Testis (tissue), 2 donors: ENCODE measurements at regions not wholly inside any gene's neighbourhood (a gene's known extent, or its start where the extent isn't known, plus 50 kb on each side); places are given as distances from the start of the nearest gene placed in this dataset.

ENCODE experiments used
- DNase-seq: peaks from one replicate; pipeline ENCODE4 v3.0.0-alpha.2; 2019
- H3K27ac ChIP-seq, 2 donors: fragments of 200-600 bp; sonication (generic); one replicate each; pipeline ENCODE4 v1.5.1; 2019
- H3K27me3 ChIP-seq: fragments of 200-600 bp; sonication (generic); one replicate; pipeline ENCODE4 v1.5.1; 2019
- H3K36me3 ChIP-seq: fragments of 200-600 bp; sonication (generic); one replicate; pipeline ENCODE4 v1.5.1; 2017; ENCODE audit warnings: low read depth; ENCODE audit errors: missing control alignments
- H3K4me1 ChIP-seq: fragments of 200-600 bp; sonication (generic); one replicate; pipeline ENCODE4 v1.5.1; 2019
- H3K4me3 ChIP-seq, 2 donors: fragments of 200-600 bp; sonication (generic); one replicate each; pipeline ENCODE4 v1.5.1; 2017 to 2019
- H3K9me3 ChIP-seq: fragments of 200-600 bp; sonication (generic); one replicate; pipeline ENCODE4 v1.5.1; 2017
- CTCF ChIP-seq, 3 experiments: fragments of 450-650 bp in 2 of 3; fragments of 200-600 bp in 1 of 3; sonication (generic) in 1 of 3; IDR thresholded peaks; one replicate each; pipeline ENCODE4 v1.5.1; 2016 to 2019; ENCODE audit warnings: antibody characterized with exemption in 3 of 3, mild to moderate bottlenecking in 2 of 3, moderate library complexity in 1 of 3
- POLR2A ChIP-seq: fragments of 450-650 bp; IDR thresholded peaks from one replicate; pipeline ENCODE4 v1.6.1; 2017; ENCODE audit warnings: antibody characterized with exemption, mild to moderate bottlenecking, moderate library complexity
- WGBS, 2 donors: methylation state at CpG; one replicate each; pipeline ENCODE4 v1.1.5; 2018; 5-methylcytosine and 5-hydroxymethylcytosine counted together
- intact Hi-C: fragments of 100-400 bp; cut with DNase I; formaldehyde crosslinking; loops from one replicate; pipeline ENCODE4 v1.15.1; 2023; ENCODE audit warnings: low total_unique reads

GRCh38 chr5:167899490-167900070 lies 391.9 kb upstream of the WWC1 start:
- 61% methylated on average over 8 of the region's 8 CpGs for WGBS, 2 donors
- no peak for TF ChIP-seq POLR2A
- no peak for TF ChIP-seq CTCF (IDR thresholded peaks at IDR 0.05)
- DNase-seq = no peak

GRCh38 chr5:167900340-167900935 lies 391.0 kb upstream of the WWC1 start:
- 47 to 64% methylated on average over 6 of the region's 6 CpGs for WGBS, 2 donors
- Histone ChIP-seq H3K4me1 (no peaks in the 10 kb centered on the region), H3K36me3 (no peaks in the 10 kb centered on the region), H3K4me3 (no peak overlapping the region), H3K9me3 (no peaks in the 10 kb centered on the region), H3K27ac (no peak overlapping the region), H3K27me3 (no peaks in the 10 kb centered on the region)
- intact Hi-C loops = no loop called here
- TF ChIP-seq CTCF (IDR thresholded peaks at IDR 0.05) (no peak), POLR2A (no peak)
- DNase-seq = no peak

More at GRCh38 chr5:167899490-167900070, 391.9 kb upstream of the WWC1 start:
- intact Hi-C loops = no loop called here
- no peak overlapping the region for H3K4me3 ChIP-seq
- no peak overlapping the region for H3K27ac ChIP-seq
- no peaks in the 10 kb centered on the region for H3K27me3 ChIP-seq
- H3K9me3 ChIP-seq = no peaks in the 10 kb centered on the region
- no peaks in the 10 kb centered on the region for H3K4me1 ChIP-seq
- no peaks in the 10 kb centered on the region for H3K36me3 ChIP-seq

GRCh38 chr5:167902298-167902697 lies 389.1 kb upstream of the WWC1 start:
- no peak overlapping the region for H3K27ac ChIP-seq
- 51 to 52% methylated on average over 9 of the region's 9 CpGs for WGBS, 2 donors
- no peak for DNase-seq
- no peak overlapping the region for H3K4me3 ChIP-seq
- no peaks in the 10 kb centered on the region for H3K9me3 ChIP-seq
- TF ChIP-seq POLR2A = no peak
- TF ChIP-seq CTCF (IDR thresholded peaks at IDR 0.05) = no peak
- H3K36me3 ChIP-seq = no peaks in the 10 kb centered on the region
- H3K27me3 ChIP-seq = no peaks in the 10 kb centered on the region
- H3K4me1 ChIP-seq = no peaks in the 10 kb centered on the region
- intact Hi-C loops = no loop called here

- H3K36me3 ChIP-seq = no peaks in the 10 kb centered on the region
- H3K4me1 ChIP-seq = no peaks in the 10 kb centered on the region
- TF ChIP-seq CTCF (IDR thresholded peaks at IDR 0.05) (no peak), POLR2A (no peak)
- H3K27ac ChIP-seq = no peak overlapping the region
- no peak overlapping the region for H3K4me3 ChIP-seq
- intact Hi-C loops = no loop called here
- H3K27me3 ChIP-seq = no peaks in the 10 kb centered on the region
- DNase-seq = no peak
- no peaks in the 10 kb centered on the region for H3K9me3 ChIP-seq
- WGBS, 2 donors = 93 to 96% methylated on average over 4 of the region's 4 CpGs
Measured at GRCh38 chr5:167903243-167903642, 388.2 kb upstream of the WWC1 start.

GRCh38 chr5:167903659-167904058 lies 387.8 kb upstream of the WWC1 start:
- 92 to 93% methylated on average over 2 of the region's 2 CpGs for WGBS, 2 donors
- TF ChIP-seq CTCF (IDR thresholded peaks at IDR 0.05) (no peak), POLR2A (no peak)
- no peaks in the 10 kb centered on the region for H3K36me3 ChIP-seq
- no peak for DNase-seq
- H3K9me3 ChIP-seq = no peaks in the 10 kb centered on the region
- H3K27ac ChIP-seq = no peak overlapping the region
- no peaks in the 10 kb centered on the region for H3K4me1 ChIP-seq
- H3K27me3 ChIP-seq = no peaks in the 10 kb centered on the region
- H3K4me3 ChIP-seq = no peak overlapping the region
- intact Hi-C loops = no loop called here
